NCI-H2107 (cell line): ENCODE measurements at regions not wholly inside any gene's neighbourhood (a gene's known extent, or its start where the extent isn't known, plus 50 kb on each side); places are given as distances from the start of the nearest gene placed in this dataset.
"Not testable (repeated sequence)": the region's sequence is repeated elsewhere in the genome, so short reads cannot be mapped to it uniquely, and the experiment has no call there.

ENCODE experiments used
- DNase-seq: peaks from one replicate; lab custom pipeline; 2025; lab: John Stamatoyannopoulos, UW

DNA sequence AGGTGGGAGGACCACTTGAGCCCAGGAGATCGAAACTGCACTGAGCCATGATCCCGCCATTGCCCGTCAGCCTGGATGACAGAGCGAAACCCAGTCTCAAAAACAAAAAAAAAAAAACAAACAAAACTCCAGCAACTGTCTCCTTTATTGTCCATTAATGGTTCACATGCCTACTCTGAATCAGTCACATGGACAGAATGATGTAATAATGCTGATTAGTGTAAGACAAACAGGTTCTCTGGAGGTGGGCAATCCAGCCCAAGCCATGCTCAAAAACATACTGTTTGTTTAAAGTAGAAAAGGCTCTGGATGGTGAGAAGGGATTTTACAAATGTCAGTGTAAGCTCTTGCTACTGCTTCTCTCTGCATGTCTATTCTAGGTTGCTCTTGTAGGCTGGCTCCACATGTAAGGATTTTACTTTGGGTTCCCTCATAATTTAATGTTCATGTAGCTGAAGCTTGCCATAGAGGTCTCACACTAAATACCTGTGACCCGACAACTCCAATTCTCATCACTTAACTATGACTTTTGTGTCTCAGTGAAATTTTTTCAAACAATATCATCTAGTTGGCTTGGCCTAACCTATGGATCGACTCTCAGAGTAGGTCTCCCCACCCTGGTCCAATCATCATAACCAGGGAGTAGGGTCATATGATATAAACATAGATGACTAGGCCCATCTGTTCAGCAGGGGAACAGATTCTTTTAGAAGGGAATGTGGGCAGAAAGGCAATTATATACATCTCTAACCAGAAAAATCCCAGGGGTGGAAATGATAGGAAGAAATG, 83.9 kb upstream of the SLC39A10 start:
- no peak for DNase-seq

DNA sequence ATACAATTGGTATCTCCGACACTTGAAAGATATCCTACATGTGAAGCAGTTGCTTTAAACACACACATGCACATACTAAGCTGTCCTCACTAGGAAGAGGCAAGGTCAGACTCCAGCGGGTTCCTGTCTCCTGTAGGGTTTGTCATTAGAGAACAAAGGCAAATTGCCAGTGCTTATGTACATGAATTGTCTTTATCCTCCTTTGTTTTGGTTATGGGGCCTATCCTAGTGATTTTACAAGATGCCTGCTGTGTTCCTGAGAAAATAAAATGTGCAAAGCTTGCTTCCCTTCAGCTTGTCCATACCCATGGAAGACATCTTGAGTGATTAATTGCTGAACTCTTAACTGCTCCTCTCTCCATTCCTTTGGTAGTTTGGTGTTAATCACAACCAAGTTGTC, 86.7 kb upstream of the SLC39A10 start:
- no peak for DNase-seq

DNA sequence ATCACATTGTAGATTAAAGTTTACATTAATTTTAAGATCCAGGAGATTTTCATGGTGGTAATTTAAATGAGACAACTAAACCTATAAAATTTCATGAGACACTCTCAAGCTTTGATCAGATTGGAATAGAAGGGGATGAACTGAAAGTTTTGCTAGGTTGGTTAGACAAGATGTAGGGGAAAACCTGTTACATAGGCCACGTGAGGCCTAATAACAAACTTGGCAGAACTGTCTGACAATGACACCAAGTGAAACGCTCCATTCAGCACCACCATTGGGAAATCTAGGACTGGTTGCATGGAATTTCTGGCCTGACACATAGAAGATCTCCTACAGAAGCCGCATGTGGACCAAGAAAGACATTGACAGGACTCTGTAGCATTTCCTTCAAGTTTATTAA, 87.8 kb upstream of the SLC39A10 start:
- DNase-seq: no peak

DNA sequence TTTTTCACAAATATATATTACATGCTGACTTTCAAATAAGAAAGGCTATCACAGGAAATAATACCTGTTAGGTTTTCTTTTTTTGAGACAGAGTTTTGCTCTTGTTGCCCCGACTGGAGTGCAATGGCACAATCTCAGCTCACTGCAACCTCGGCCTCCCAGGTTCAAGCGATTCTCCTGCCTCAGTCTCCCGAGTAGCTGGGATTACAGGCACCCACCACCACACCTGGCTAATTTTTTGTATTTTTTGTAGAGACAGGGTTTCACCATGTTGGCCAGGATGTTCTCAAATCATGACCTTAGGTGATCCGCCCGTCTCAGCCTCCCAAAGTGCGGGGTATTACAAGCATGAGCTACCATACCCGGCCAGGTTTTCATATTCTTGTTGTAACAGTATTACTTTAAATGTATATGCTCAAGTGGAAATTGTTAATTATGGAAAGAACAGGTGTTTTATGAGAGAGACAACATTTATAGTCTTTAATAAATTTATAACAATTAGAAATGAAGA, 92.3 kb upstream of the SLC39A10 start:
- DNase-seq: not testable (repeated sequence)

DNA sequence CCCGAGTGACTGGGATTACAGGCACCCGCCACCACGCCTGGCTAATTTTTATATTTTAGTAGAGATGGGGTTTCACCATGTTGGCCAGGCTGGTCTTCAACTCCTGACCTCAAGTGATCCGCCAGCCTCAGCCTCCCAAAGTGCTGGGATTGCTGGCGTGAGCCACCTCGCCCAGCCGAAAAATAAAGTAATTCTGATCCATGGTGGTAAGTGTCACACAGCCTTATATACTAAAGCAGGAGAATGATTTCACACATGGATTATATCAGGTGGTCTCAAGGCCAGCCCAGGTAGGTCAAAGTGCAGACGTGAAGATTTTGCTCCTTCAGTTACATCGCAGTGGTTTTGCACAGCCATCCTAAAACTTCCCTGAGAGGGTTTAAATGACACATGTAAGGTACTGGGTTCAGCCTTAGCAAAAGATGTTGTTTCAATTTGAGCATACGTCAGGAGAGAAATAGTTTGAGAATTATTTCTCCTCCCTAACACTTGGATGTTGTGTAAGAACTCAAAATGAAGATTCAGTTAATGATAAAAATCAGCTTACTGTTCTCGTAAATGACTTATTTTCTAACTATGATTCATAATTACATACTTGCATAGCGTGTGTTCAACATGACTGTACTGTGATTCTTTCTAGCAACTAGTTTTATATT, 93.0 kb upstream of the SLC39A10 start:
- no peak for DNase-seq

DNA sequence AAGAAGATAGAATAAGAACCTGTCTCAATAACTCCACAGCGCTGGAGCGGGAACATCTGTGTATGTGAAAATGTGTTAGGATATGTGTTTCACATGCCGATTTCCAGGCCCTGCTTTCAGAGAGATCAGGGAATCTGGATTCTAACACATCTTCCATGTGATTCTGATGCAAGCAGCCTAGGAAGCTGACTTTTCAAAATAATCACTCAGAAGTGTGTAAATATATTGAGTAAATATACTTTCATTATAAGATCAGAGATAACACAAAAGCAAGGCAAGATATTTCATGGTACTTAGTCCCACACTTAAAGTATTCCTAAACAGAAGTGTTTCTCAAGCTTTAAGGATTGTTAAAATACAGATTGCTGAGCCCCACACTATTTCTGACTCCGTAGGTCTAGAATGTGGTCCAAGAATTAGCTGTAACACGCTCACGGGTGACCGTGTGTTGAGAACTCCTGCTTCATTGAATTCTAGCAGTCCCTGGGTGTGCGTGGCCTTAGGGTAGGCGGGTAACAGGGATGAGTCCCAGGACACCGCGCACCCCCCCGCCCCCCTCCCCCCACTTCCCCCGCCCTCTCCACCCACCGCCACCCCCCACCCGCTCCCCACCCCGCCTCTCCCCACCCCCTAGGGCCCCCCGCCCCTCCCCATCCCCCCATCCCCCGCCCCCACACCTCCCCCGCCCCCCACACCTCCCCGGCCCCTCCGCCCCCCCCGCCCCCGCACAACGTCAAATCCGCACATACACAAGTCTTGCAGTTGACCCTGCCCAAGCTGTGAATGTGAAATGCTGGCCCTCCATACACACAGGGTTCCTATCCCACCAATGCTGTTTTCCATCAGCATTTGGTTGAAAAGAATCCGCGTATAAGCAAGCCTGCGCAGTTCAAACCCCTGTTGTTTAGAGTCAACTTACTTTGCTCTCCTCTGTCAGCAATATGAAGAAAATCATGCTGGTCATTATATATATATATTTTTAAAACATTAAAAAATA, 94.2 kb upstream of the SLC39A10 start:
- no peak for DNase-seq

DNA sequence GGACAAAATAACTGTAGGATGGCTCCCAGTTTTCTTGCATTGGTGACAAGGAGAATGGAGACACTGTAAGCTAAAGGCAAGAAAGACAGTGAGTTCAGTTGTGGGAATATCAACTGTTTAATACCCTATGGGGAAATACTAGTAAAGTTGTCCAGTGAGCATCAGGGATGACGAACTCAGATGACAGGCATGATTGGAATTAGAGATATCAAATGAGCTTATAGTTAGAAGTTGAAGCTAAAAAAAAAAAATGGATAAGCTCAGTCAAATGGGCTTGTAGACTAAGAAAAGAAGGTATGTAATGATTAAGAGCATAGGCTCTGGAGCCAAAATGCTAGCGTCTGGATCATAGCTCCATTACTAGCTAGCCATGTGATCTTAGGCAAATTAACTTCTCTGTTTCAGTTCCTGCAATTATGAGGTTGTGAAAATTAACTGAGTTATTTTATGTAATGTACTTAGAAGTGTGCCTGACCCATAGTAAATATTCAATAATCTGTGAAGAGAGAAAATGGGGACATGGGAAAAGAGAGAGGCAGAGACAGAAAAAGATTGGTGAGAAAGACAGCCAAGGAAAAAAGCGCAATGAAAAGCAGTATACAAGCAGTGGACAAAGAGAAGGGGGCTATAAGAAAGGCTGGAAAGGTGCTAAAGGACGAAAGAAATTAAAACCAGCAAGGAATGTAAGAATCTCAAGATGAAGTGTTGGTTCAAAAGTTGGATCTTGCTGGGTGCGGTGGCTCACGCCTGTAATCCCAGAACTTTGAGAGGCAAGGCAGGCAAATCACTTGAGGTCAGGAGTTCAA, 95.7 kb upstream of the SLC39A10 start:
- DNase-seq: no peak

DNA sequence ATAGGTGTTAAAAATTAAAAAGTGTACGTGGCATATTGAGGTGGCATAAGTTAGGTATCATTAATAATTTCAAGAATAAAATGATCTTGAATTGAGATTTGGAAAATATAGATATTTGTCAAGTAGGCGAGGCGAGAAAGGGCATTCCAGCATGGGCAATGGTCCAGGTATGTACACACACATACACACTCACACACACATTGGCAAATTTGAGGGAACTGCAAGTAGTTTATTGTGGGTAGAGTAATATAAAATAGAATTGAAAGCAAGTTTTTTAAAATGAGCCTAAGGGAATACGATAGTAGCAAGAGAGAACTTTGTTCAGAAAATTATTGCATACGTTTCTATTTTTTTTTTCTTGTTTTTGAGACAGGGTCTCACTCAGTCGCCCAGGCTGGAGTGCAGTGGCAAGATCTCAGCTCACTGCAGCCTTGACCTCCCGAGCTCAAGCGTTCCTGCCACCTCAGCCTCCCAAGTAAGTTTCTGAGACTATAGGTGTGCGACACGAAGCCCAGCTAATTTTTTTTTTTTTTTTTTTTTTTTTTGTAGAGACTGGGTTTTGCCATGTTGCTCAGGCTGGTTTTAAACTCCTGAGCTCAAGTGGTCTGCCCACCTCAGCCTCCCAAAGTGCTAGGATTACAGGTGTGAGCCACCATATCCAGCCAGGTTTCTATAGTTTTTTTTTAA, 96.7 kb upstream of the SLC39A10 start:
- no peak for DNase-seq

DNA sequence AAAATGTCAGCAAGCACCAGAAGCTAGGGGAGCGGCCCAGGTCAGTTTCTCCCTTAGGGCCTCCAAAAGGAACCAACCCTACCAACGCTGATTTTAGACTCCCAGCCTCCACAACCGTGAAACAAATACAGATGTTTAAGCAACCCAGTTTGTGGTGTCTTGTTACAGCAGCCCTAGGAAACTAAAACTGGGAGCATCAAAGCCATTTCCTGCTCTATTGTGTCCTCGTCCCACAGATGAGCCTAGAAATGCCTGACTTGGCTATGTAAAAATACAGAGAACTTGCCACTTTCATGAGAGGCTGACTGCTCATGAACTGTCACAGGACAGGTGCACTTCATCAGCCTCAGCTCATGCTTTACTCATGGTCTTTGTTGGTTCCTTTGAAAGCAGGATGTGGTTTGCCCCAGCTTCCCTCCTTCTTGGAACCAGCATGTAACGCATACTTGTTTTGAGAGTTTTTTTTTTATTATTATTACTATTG, 97.6 kb upstream of the SLC39A10 start:
- DNase-seq: no peak

DNA sequence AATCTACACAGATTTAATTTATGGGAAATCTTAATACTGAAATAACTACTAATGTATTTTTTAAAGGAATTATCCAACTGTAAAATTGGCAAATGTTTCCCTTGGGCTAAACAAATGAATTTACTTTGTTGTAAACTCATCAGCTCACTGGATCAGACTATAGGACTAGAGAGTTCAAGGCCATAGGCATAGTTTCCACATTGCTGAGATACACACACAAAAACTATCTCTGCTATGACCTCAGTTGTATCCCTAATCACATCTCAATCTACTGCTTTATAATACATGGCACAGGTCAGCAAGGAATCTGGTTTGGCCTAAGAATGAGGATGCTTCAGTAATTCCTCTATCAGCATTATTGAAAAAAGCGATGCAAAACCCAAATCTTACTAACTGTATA, 101.1 kb upstream of the SLC39A10 start:
- DNase-seq: no peak

DNA sequence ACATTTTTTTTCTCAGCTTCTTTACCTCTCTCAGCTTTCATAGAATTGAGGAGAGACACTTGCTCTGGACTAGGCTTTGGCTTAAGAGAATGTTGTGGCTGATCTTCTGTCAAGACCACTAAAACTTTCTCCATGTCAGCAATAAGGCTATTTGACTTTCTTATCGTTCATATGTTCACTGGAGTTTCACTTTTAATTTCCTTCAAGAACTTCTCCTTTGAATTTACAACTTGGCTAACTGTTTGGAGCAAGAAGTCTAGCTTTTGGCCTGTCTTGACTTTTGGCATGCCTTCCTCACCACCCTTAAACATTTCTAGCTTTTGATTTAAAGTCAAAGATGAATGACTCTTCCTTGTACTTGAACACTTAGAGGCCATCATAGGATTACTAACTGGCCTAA, 104.4 kb upstream of the SLC39A10 start:
- DNase-seq: no peak

DNA sequence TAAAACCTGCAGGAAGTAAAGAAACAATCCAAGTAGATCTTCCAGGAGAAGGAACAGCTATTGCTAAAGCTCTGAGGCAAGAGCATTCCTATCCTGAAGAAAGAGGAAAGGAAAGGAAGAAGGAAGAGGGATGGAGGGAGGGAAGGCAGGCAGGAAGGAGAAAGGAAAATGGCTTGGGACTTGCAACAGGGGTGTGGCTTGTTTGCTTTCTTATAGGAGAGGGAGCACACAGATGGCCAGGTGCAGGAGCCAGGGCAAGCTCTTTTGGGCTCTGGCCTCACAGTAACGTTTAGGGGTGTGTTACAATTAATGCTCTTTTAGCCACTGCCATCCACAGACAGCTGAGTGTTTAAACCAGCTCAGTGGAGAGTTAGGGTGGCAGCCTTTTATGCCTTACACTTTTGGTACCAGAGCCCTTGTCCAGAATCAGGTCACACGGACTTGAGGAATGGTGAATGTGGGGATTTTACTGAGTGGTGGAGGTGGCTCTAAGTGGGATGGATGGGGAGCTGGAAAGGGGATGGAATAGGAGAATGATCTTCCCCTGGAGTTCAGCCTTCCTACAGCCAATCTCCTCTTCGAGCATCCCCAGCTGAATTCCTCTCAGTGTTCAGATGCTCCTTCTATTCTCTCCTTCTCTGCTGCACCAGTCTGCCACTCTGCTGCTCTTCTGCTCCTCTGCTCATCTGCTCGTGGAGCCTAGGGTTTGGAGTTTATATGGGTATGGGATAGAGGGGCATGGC, 108.7 kb upstream of the SLC39A10 start:
- DNase-seq: no peak

DNA sequence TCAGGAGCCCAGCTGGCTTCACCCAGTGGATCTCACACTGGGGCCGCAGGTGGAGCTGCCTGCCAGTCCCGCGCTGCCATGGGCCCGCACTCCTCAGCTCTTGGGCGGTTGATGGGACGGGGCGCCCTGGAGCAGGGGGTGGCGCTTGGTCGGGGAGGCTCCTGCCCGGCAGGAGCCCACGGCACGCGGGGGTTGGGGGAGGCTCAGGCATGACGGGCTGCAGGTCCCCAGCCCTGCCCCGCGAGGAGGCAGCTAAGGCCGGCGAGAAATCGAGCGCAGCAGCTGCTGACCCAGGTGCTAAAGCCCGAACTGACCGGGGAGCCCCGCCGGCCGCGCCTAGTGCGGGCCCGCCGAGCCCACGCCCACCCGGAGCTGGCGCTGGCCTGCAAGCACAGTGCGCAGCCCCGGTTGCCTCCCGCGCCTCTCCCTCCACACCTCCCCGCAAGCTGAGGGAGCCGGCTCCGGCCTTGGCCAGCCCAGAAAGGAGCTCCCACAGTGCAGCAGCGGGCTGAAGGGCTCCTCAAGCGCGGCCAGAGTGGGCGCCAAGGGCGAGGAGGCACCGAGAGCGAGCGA, 109.7 kb upstream of the SLC39A10 start:
- not testable (repeated sequence) for DNase-seq

DNA sequence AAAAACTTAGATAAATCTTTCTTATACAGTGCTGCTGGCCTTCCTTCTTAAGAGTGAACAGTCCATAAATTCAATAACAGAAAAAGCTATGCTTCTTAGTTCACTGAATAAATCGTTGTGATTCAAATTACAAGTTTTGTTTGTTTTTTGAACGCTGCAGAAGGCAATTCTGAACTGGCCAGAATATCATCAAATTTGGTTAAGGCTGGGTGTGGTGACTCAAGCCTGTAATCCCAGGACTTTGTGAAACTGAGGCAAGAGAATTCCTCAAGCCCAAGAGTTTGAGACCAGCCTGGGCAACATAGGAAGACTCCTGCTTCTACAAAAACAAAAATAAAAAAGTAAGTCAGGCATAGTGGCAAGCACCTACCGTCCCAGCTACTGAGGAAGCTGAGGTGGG, 111.2 kb upstream of the SLC39A10 start:
- DNase-seq: no peak

DNA sequence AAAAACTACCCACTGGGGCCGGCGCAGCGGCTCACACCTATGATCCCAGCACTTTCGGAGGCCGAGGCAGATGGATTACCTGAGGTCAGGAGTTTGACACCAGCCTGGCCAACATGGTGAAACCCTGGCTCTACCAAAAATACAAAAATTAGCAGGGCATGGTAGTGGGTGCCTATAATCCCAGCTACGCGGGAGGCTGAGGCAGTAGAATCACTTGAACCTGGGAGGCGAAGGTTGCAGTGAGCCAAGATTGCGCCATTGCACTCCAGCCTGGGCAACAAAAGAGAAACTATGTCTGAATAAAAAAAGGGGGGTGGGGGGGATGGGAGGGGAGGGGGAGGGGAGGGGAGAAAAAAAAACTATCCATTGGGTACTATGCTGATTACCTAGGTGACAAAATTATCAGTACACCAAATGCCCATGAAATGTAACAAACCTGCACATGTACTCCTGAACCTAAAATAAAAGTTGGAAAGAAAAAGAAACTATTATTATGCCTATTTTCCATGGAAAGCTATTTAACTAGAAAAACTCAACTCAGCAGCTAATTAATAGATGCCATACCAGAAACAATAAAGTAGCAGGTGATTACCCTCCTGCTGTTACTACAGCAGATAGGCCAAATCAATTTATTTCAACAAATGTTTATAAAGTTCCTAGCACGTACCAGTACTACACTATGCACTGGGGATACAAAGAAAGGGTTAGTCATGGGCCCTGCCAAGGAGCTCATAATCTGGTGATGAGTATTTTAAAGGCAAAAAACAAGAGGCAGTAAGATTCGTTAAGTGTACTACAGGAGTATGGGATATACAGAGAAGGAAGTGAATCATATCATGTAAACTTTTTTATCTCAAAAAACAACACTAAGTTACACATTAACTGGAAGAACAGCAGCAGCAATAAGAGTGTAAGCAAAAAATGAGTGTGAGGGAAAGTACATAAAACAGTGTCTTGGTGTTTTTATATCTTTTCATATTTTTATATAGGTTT, 112.8 kb upstream of the SLC39A10 start:
- no peak for DNase-seq

DNA sequence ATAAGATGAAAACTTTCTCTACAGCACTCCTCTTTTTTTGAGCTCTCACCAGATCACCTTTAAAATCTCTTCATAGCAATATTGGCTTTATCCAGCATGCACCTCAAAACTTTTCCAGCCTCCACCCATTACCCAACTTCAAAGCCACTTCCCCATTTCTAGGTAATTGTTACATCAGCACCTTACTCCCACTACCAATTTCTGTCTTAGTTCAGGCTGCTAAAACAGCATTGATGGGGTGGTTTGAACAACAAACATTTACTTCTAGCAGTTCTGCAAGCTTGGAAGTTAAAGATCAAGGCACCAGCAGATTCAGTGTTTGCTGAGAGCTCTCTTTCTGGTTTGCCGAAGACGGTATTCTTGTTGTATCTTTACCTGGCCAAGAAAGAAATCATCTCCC, 114.0 kb upstream of the SLC39A10 start:
- no peak for DNase-seq

DNA sequence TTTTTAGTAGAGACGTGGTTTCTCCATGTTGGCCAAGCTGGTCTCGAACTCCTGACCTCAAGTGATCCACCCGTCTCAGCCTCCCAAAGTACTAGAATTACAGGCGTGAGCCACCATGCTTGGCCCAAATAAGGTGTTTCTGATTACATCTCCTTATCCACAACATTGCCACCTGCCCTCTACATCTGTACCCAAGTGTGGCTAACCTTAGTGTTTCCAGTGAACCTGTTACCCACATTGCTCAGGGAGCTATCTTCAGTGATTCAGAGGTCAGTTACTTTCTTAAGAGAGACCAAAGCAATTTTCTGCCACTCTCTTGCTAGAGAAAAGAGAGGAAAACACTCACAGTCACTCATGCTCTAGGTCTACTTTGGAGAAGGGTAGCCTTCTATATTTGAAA, 115.0 kb upstream of the SLC39A10 start:
- DNase-seq: no peak

DNA sequence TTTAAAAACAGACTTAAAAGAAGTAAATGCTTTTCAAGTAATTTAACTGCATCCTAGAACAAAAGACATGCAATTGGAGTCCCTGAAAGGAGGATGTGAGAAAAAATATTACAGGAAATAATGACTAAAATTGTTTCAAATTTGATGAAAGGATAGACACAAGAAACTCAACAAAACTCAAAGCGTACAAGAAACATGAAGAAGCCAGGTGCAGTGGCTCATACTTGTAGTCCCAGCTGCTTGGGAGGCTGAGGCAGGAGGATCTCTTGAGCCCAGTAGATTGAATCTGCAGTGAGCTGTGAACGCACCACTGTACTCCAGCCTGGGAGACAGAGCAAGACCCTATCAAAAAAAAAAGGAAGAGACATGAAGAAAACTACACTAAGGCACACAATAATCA, 118.1 kb upstream of the SLC39A10 start:
- DNase-seq: no peak
